ENCODE measurements at regions not wholly inside any gene's neighbourhood (a gene's known extent, or its start where the extent isn't known, plus 50 kb on each side); places are given as distances from the start of the nearest gene placed in this dataset.

GRCh38 chr12:113758165-113758924 lies 207.8 kb downstream of the RBM19 start:
- Histone ChIP-seq H3K4me1 (no peaks in the 10 kb centered on the region), H3K27me3 (no peaks in the 10 kb centered on the region)

GRCh38 chr12:113757221-113758002 lies 208.7 kb downstream of the RBM19 start:
- no peak for DNase-seq
- H3K36me3 ChIP-seq: no peaks in the 10 kb centered on the region
- H3K27me3 ChIP-seq: no peaks in the 10 kb centered on the region
- no peak overlapping the region for H3K27ac ChIP-seq
- no peak overlapping the region for H3K4me3 ChIP-seq
- no peak for TF ChIP-seq POLR2A (IDR thresholded peaks at IDR 0.05)
- TF ChIP-seq CTCF (IDR thresholded peaks at IDR 0.05): no peak
- no peaks in the 10 kb centered on the region for H3K4me1 ChIP-seq
- H3K9me3 ChIP-seq: no peaks in the 10 kb centered on the region

More at GRCh38 chr12:113758165-113758924, 207.8 kb downstream of the RBM19 start:
- TF ChIP-seq CTCF (IDR thresholded peaks at IDR 0.05) (no peak), POLR2A (IDR thresholded peaks at IDR 0.05) (no peak)
- H3K9me3 ChIP-seq: no peaks in the 10 kb centered on the region
- no peak overlapping the region for H3K4me3 ChIP-seq
- no peak for DNase-seq
- no peak overlapping the region for H3K27ac ChIP-seq
- no peaks in the 10 kb centered on the region for H3K36me3 ChIP-seq

GRCh38 chr12:113756609-113757008 lies 209.5 kb downstream of the RBM19 start:
- no peak for DNase-seq
- no peaks in the 10 kb centered on the region for H3K27me3 ChIP-seq
- TF ChIP-seq POLR2A (IDR thresholded peaks at IDR 0.05) (no peak), CTCF (IDR thresholded peaks at IDR 0.05) (no peak)

GRCh38 chr12:113755098-113755497 lies 211.0 kb downstream of the RBM19 start:
- Histone ChIP-seq H3K9me3 (no peaks in the 10 kb centered on the region), H3K4me1 (no peaks in the 10 kb centered on the region), H3K4me3 (no peak overlapping the region), H3K36me3 (no peaks in the 10 kb centered on the region), H3K27me3 (no peaks in the 10 kb centered on the region), H3K27ac (no peak overlapping the region)
- no peak for DNase-seq
- TF ChIP-seq POLR2A (IDR thresholded peaks at IDR 0.05) (no peak), CTCF (IDR thresholded peaks at IDR 0.05) (no peak)

More at GRCh38 chr12:113756609-113757008, 209.5 kb downstream of the RBM19 start:
- H3K4me3 ChIP-seq: no peak overlapping the region
- H3K36me3 ChIP-seq: no peaks in the 10 kb centered on the region
- no peak overlapping the region for H3K27ac ChIP-seq
- no peaks in the 10 kb centered on the region for H3K4me1 ChIP-seq
- no peaks in the 10 kb centered on the region for H3K9me3 ChIP-seq

- Histone ChIP-seq H3K4me1 (no peaks in the 10 kb centered on the region), H3K9me3 (no peaks in the 10 kb centered on the region), H3K27me3 (no peaks in the 10 kb centered on the region), H3K4me3 (no peak overlapping the region), H3K36me3 (no peaks in the 10 kb centered on the region), H3K27ac (no peak overlapping the region)
- TF ChIP-seq CTCF (IDR thresholded peaks at IDR 0.05) (no peak), POLR2A (IDR thresholded peaks at IDR 0.05) (no peak)
- no peak for DNase-seq
Measured at GRCh38 chr12:113751513-113751912, 214.6 kb downstream of the RBM19 start.
